Astrocyte of the hippocampus (primary cell): ENCODE measurements at regions not wholly inside any gene's neighbourhood (a gene's known extent, or its start where the extent isn't known, plus 50 kb on each side); places are given as distances from the start of the nearest gene placed in this dataset.
"Not testable (repeated sequence)": the region's sequence is repeated elsewhere in the genome, so short reads cannot be mapped to it uniquely, and the experiment has no call there.

Experiments used
- DNase-seq: peaks from one replicate; pipeline ENCODE4 v3.0.0; 2011; ENCODE audit warnings: low read depth, low spot score

DNA sequence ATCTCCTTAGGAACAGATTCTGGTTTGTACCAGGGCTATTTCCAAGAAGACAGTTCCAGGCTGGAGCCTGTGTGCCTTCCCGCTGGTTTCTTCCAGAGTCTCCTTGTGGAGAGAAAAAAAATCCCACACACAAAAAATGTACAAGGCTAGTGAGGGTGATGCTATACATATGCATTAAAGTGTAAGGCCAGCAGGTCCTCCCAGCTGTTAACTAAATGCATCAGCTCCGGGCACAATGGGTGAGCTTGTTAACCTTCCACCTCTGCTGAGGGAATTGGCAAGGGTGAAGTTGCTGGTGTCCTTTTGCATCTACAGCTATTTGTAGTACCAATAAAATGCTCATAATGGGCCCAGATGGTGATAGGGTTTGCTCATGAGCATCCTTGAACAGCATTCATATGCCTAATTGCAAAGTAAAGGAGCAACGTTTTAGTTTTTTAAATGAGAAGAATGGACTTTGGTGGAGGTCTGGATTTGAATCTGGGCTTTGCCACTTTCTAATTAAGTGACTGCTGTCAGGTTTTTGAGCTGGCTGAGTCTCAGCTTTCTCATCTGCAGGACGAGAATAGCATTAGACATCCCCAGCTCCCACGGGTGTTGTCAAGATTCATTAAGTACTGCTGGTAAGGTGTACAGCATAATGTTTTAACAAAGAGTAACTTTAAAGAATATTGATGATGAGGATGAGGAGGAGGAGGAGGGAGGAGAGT is 361.8 kb downstream of the QKI start:
- no peak for DNase-seq

DNA sequence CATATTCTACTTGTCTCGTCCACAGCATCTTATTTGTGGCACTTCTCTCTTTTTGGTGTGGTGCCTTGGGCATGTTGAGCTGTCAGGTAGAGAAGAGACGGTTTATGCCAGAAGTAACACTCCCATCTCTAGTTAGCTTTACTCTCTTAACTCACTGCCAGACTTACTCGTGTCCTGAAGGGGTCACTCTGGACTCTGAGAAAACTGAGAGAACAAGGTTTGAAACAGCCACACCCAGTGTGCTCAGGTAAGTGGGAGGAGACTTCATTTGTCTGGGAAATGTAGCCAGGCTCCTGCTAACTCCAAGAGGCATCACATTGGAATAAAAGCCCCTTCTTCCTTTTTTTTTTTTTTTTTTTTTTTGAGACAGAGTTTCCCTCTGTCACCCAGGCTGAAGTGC is 360.8 kb downstream of the QKI start:
- DNase-seq = no peak

DNA sequence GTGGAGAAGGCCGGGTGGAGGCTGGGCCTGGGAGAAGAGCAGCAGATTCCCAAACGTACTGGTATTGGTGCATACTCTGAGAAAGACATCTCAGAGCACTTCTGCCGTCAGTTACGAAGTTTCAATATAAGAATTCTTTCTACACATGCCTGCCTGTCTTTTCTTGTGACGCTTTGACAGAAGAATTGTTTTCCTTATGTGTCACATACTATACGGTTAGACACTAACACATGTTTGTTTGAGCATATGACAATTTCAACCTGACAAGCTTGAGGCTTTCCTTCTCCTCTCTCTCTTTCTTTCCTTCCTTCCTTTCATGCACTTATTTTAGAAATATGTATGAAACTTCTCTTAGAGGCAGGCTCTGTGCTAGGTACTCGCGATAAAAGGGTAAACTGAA is 360.0 kb downstream of the QKI start:
- DNase-seq = no peak

DNA sequence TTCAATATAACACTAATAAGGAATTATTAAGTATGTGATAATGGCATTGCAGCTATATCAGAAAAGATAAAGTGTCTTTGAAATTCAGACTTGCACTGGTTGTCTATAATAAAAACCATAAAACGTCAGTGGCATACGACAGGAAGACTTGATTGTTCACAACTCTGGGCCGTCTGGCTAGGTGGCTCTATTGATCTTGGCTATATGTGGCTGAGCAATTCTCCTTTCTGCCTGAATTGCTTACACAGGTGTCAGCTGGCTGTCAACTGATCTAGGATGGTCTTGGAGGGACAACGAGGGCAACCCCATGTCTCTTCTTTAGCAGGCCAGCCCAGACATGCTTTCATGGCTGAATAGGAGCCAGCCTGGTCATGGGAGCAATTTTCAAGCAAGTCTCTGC is 359.1 kb downstream of the QKI start:
- no peak for DNase-seq

DNA sequence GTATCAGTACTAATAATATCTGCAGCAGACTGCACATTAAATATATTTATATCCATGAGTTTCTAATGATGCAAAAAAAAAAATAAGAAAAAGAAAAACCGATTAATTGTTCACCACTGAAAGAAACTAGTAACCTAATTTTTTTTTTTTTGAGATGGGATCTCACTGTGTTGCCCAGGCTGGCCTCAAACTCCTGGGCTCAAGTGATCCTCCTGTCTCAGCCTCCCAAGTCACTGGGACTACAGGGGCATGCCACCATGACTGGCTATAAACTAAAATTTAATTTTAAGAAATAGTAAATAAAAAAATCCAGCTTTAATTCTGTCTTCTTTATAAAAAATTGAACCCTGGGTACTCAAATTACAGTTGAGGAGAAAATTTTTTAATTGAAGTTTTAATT is 358.2 kb downstream of the QKI start:
- no peak for DNase-seq

DNA sequence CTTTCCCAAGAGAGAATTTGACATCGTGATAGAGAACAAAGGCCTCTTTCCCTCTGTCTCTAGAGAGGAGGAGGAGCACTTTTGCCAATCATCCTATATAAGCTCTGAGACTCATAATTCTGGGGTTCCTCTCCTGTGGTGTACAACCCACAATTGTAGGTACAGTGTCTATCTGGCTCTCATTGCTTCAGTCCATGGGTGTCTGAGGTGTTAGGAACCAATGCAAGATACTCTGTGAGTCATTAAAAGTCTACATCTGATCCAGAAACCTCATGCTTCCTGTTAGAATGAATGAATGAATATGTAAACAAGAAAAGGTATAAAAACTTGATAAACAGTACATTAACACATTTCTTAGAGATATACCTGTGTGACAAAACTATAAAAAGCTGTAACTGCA is 356.7 kb downstream of the QKI start:
- no peak for DNase-seq

DNA sequence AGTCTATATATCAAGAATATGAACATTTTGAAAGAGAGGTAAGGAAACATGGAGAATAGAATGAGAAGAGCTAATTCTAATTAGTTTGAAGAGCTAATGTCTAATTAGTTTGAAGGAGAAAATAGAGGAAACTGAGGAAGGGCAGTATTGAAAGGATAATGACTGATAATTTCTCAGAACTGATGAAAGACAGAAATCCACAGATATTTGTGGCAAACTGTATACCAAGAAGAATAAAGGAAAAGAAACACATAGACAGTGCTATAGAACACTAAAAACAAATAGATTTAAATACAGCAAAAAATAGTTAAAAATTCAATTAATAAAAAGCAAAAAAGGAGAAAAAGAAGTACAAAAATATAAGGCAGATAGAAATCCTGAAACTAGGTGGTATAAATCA is 354.4 kb downstream of the QKI start:
- no peak for DNase-seq

DNA sequence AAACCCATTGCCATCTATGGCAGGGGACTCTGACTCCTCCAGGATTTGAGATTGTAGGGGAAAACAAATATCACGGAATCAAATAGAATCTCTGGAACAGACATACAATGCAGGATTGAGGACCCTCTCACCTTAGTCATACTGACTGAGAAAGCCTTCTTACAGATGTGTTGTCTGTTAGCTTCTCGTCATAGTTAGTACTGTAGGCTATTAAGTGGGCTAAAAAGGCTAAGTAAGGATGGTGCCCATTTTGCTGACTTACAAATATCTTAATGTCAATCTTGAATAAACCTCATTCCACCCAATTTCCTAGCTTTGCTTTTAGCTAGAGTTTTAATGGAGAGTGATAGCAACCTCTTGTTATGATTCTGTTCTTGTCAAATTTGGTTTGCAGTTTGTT is 352.4 kb downstream of the QKI start:
- DNase-seq = no peak

DNA sequence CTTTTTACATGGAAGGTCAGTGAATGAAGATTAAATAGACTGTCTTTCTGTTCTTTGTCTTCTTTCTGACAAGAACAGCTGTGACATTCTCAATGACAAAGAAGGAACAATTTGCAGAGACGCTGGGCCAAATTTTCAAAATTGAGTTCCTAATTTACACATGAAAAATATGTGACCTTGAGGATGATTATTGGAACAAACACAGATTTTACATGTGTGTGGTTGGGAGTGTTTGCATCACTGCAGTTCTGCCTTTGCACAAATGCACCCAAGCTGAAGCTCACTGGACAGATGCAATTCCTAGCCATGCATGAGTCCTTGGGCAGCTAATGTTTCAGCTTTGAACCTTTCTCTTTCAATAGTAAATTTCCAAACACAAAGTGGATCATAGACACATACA is 350.8 kb downstream of the QKI start:
- DNase-seq = no peak

DNA sequence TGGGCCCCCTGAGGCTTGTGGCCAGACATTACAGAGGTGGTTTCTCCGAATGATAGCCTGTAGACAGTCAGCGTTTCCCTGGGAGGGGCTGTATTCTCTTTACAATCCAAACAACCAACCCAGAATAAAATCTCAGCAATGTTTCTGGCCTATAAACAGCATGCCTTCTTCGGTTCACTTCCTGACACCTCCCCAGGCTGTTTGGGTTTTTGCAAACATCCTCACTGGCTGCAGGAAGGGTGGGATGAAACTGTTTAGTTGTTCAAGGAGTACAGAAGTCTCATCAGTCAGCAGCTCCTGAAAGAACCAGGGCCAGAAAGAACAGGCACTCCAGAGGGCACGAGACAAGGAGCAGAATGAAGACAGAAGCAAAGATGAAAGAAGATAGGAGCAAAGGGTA is 350.0 kb downstream of the QKI start:
- no peak for DNase-seq

DNA sequence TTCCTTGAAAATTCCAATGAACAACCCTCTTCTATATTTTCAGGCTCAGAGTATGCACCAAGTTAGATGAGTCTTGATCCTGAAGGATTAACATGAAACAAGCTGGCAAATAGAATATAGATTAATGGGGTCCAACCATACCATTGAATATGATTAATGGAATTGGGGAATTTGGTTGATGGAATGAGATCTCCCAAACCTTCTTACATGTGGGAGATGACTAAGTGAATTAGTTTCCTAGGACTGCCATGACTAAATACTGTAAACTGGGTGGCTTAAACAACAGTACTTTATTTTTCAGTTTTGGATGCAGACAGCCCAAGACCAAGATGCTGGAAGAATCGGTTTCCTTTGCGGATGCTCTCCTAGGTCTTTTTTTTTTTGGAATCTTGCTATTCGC is 347.0 kb downstream of the QKI start:
- no peak for DNase-seq

DNA sequence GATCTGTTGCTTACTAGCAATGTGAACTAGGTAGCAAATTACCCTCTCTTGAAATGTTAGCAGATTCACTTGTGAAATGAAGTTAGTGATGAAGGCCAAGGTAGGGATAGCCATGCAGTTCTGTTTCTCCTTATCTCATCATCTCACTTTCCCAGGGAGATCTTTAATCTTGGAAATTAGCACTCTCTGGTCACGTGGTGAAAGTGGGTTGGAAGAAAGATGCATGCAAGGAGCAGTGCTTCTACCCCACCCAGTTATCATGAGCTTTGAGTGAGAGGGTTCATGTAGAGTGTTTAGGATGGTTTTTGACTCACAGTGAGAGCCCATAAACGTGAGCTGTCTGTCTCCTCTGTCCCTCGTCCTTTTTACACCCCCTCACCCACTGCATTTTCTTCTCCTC is 346.3 kb downstream of the QKI start:
- no peak for DNase-seq

DNA sequence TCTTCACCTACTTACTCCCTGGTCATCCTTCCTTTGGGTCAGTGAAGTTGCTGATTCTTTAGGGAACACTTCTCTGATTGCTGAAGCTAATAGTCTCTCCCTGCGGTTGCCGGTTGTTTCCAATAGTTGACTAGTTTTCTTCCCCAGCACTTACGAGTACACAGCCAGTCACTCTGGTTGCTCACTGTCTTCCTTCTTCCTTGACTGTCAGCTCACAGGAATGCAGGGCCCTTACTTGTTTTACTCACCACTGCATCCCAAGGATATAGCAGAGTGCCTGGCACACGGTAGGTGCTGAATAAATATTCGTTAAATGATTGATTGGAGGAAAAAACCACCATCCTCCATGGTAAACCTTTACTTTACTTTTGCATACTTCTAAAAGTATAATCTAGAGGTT is 345.0 kb downstream of the QKI start:
- no peak for DNase-seq

DNA sequence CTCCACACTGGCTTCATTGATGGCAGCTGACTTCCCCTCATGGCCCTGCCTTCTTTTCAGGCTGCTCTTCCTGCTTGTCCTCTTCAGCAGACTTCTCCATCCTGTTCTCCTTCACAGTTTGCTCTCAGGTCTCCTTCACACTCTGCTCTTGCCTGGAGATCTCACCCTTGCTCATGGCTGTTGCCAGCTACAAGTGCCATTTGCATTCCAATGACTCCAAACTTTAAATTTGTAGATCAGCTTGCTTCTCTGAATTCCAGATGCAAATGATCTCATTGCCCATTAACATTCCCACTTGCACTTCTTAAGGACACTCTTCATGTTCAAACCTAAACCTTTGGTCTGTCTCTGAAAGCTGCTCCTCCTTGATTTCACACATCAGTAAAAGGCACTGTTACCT is 343.0 kb downstream of the QKI start:
- DNase-seq = no peak

DNA sequence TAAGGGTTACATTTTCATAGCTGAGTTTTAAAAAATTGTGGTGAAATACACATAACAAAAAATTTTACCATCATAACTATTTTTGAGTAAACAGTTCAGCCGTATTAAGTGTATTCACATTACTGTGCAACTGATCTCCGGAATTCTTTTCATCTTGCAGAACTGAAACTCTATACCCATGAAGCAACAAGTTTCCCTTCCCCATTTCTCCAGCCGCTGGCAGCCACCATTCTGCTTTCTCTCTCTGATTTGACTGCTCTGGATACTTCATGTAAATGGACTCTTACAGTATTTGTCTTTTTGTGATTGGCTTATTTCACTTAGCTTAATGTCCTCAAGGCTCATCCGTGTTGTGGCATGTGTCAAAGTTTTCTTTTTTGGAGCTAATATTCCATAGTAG is 341.6 kb downstream of the QKI start:
- no peak for DNase-seq

DNA sequence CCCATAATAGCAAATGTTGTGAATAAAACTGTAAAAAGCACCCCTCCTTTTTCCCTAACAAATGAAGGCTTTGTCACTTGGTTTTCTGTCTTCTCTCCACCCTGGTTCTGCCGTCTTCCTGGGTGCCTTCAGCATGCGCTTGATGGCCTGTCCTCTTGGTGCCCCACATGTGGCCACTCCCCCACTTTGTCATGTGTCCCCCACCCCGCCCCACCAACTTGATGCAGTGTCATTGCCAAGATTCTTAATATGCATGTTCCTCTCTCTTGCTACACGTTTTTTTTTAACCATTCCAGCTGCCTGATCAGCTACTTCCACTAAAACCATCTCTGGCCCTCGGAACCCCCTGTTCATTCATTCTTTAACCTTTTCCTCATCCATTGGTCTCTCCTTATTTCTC is 340.3 kb downstream of the QKI start:
- no peak for DNase-seq

DNA sequence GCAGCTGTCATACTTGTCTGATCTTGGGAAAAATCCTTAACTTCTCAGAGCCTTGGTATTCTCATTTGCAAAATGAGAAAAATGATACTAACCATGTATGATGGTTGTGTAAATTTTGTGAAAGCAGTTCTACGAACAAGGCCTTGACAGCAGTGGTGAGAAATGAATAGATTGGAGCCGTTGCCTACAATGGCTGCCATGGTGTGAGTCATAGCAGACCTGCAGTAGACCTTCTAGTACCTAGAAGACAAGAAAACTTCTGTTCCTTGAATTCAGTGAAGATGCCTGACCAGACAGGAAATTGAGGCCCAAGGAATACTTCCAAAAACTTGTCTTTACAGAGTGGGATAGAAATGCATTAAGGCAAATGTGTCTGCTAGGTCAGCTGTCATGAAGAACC is 338.9 kb downstream of the QKI start:
- DNase-seq = no peak

DNA sequence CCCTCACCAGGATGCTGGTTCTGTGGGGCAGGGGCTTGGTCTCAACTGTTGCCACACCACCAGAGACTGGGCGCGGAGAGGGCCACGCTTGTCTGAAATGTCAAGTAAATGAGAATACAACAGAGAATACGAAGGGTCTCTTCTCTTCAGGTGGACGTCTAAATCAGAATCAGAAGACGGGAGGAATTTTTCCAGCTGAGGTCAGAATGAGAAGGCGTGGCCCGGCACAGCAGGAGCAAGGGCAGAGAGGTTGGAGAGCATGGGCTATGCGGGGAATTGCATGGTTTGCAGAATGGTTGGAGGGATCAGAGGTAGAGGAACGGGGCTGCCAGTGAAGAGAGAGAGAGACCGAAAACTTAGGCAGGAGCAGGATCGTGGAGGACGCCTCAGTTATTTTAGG is 337.9 kb downstream of the QKI start:
- no peak for DNase-seq

DNA sequence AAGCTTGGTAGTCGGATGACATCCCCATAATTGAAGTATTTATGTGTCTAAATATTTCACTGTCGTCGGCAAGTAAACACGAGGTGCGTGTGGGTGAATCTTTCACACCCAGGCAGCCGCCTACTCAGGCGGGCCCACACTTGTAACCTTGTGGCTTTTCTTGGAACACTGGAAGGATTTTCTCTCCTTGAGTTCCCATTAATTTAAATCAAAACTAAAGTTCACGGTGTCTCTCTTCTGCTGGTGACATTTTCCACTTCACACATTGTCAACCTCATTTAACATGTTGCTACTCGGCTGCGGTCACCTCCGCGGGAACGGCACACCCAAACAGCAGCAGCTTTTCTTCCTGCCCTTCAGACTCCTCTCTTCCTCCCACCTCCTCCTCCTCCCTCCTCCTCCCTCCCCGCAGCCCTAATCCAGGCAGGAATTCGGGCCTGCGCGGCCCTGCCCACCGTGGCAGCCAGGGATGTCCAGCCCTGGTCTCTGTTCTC is 336.6 kb downstream of the QKI start:
- DNase-seq = no peak

DNA sequence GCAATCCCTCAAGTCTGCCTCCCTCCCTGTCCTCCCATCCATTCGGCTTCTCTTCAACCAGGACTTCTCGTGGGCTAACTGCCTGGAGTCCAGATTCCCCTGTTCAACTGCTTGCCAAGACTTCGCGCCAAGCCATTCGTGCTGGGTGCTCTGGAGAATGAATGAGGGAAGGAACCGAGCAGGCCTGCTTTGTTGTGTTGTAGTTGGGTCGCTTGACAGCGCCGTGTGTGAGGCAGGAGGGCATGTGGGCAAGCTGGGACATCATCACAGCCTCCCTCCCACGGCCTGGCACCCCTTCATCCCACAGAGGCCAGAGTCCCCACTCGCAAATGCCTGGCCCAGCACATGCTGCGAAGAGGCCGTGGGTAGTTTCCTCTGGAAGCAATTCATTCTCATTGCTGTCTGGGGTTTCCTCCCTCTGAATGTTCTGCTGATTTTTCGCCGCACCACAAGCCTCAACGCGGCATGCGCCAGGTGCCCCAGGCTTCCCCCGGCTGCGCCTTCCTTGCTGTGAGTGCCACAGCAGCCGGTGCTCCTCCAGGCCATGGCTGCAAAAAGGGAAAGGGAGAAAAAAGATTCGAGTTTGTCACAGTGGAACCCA is 336.0 kb downstream of the QKI start:
- DNase-seq = no peak

DNA sequence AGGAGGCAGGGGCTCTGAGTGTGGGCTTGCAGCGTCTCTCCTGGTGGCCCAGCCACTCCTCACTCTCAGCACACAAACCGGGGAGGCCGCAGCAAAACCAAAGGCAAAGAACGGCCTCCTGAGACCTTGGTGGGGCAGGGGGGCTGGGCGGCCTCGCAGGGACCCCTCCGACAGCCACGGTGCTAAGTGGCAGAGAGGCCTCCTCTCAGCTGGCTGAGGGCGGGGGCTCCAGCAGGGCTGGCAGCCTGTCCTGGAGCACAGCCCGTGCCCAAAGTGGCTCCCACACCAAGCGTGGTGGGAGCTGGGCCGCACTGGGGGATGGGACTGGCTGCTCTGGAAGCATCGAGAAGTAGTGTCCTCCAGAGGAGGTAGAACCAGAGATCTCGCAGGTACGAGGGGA is 334.4 kb downstream of the QKI start:
- DNase-seq = no peak

DNA sequence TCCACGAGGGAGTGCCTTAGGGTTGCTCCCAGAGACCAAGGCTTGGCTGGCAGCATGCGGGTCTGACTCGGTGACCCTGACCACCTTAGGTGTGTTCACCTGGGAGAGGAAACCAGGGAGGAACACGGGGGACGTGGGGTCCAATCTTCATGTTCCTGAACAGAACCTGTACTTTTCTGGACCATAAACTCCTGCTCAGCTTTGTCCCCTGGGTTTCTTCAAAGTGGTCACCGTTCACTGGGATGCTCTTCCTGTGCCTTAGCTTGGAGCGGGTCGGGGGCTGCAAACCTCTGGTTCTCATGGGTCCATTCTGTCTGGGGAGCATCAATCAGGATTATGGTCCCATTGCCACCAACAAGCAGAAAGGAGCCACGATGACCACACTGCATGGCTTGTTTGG is 333.5 kb downstream of the QKI start:
- no peak for DNase-seq

DNA sequence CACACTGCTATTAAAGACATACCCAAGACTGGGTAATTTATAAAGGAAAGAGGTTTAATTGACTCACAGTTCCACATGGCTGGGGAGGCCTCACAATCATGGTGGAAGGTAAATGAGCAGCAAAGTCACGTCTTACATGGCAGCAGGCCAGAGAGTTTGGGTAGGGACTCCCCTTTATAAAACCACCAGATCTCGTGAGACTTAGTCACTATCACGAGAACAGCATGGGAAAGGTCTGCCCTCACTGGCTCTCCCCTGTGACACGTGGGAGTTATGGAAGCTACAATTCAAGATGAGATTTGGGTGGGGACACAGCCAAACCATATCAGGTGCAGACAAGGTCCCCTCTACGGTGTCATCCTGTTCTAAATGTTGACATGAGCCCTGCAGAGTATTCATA is 332.5 kb downstream of the QKI start:
- DNase-seq = not testable (repeated sequence)
